DOHH2 (cell line): ENCODE measurements at regions not wholly inside any gene's neighbourhood (a gene's known extent, or its start where the extent isn't known, plus 50 kb on each side); places are given as distances from the start of the nearest gene placed in this dataset.

Experiments used
- H3F3A ChIP-seq: fragments of 200-600 bp; sonication (generic), shearing (Covaris generic); 2 replicates; pipeline ENCODE4 v1.6.0; 2016; ENCODE audit warnings: antibody characterized with exemption, mild to moderate bottlenecking; ENCODE audit not compliant: control insufficient read depth, insufficient read depth
- H3K27ac ChIP-seq: fragments of 200-600 bp; sonication (generic); 2 replicates; pipeline ENCODE4 v1.5.1; 2014; ENCODE audit warnings: low read depth, mild to moderate bottlenecking, low read length, moderate library complexity
- H3K27me3 ChIP-seq: fragments of 200-600 bp; sonication (generic); 2 replicates; pipeline ENCODE4 v1.6.1; 2014; ENCODE audit warnings: mild to moderate bottlenecking, low read length, mixed read lengths; ENCODE audit not compliant: control insufficient read depth
- H3K36me3 ChIP-seq: fragments of 200-600 bp; sonication (generic); 2 replicates; pipeline ENCODE4 v1.6.1; 2014; ENCODE audit warnings: mild to moderate bottlenecking, low read length, moderate library complexity, mixed read lengths; ENCODE audit not compliant: control insufficient read depth
- H3K4me1 ChIP-seq: fragments of 200-600 bp; sonication (generic); 2 replicates; pipeline ENCODE4 v1.6.1; 2014; ENCODE audit warnings: mild to moderate bottlenecking, low read length, mixed read lengths; ENCODE audit not compliant: control insufficient read depth
- H3K4me2 ChIP-seq: fragments of 200-600 bp; sonication (generic); 2 replicates; pipeline ENCODE4 v1.6.0; 2014; ENCODE audit warnings: mild to moderate bottlenecking, low read length, moderate library complexity
- H3K4me3 ChIP-seq: fragments of 200-600 bp; sonication (generic); 2 replicates; pipeline ENCODE4 v1.5.1; 2014; ENCODE audit warnings: mild to moderate bottlenecking, low read length, mixed read lengths
- H3K79me2 ChIP-seq: fragments of 200-600 bp; sonication (generic); 2 replicates; pipeline ENCODE4 v1.6.1; 2014; ENCODE audit warnings: mild to moderate bottlenecking, low read length, mixed read lengths; ENCODE audit not compliant: control insufficient read depth
- H3K9me2 ChIP-seq: fragments of 200-600 bp; sonication (generic); replicated peaks from 2 replicates; pipeline ENCODE4 v1.6.1; 2014; ENCODE audit warnings: mild to moderate bottlenecking, low read length, mixed read lengths; ENCODE audit not compliant: control insufficient read depth
- H3K9me3 ChIP-seq: fragments of 200-600 bp; sonication (generic); 2 replicates; pipeline ENCODE4 v1.6.1; 2014; ENCODE audit warnings: antibody characterized with exemption, low read length, mixed read lengths; ENCODE audit not compliant: control insufficient read depth, insufficient read depth
- H4K20me1 ChIP-seq: fragments of 200-600 bp; sonication (generic); 2 replicates; pipeline ENCODE4 v1.6.0; 2014; ENCODE audit warnings: low read depth, mild to moderate bottlenecking, antibody characterized with exemption, low read length, moderate library complexity; ENCODE audit not compliant: control insufficient read depth, insufficient read depth
- CTCF ChIP-seq: fragments of 200-600 bp; sonication (generic); IDR thresholded peaks from one replicate; pipeline ENCODE4 v1.5.1; 2014; ENCODE audit warnings: antibody characterized with exemption, mild to moderate bottlenecking, low read depth, low read length; ENCODE audit not compliant: poor library complexity, severe bottlenecking
- EZH2phosphoT487 ChIP-seq: fragments of 200-600 bp; sonication (generic); IDR thresholded peaks from 2 replicates; pipeline ENCODE4 v1.6.1; 2017; ENCODE audit warnings: borderline replicate concordance, mild to moderate bottlenecking, antibody characterized with exemption, low read length, moderate library complexity, mixed read lengths

DNA sequence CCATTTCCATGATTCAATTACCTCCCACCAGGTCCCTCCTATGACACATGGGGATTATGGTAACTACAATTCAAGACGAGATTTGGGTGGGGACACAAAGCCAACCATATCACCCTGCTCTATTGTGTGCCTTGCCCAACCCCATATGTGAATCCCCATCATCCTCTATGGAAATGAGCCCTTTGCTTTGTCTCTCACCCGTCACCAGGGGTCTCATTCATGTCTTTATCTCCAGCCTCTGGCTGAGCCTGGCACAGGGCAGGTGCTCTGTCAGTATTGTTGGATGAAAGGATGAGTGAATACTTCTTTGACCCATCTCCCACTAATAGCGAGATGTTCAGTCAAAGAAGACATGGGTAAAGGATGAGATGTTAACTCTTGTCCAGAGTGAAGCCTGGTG is 116.6 kb upstream of the LGALSL start:
- H3K79me2 ChIP-seq = no peaks in the 10 kb centered on the region

DNA sequence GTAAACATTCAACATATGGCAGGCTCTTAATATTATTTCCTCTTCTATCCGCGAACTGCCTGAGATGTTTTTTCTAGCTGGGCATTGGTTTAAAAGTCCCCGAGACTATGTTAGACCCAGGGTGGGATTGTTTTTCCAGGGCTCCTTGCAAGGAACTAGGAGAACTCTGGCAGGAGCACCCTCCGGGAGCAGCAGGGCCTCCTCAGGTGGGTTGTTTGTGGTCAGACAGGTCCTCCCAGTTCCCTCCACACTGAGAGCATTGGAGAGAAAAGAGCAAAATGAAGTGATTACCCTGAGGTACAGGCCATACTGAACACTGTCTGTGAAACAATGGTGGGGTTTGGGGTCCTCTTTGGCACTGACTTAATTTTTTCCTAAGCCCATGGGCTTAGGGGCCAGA is 115.9 kb upstream of the LGALSL start:
- TF ChIP-seq EZH2phosphoT487 (no peak), CTCF (no peak)
- H3K27ac ChIP-seq = no peak overlapping the region
- no peak overlapping the region for H3K4me3 ChIP-seq
- no peaks in the 10 kb centered on the region for H3K9me2 ChIP-seq
- H3F3A ChIP-seq = no peaks in the 10 kb centered on the region
- H3K9me3 ChIP-seq = no peaks in the 10 kb centered on the region
- H3K36me3 ChIP-seq = no peaks in the 10 kb centered on the region
- H3K4me1 ChIP-seq = 0 out of 2 replicates have a peak, but pooled peaks cover 3% of the 10 kb centered on the region
- no peaks in the 10 kb centered on the region for H3K79me2 ChIP-seq
- H3K27me3 ChIP-seq = no peaks in the 10 kb centered on the region
- H4K20me1 ChIP-seq = no peaks in the 10 kb centered on the region
- no peak overlapping the region for H3K4me2 ChIP-seq

More for the DNA sequence above, 116.6 kb upstream of the LGALSL start:
- H4K20me1 ChIP-seq = no peaks in the 10 kb centered on the region
- no peak for TF ChIP-seq CTCF
- no peak for TF ChIP-seq EZH2phosphoT487
- H3F3A ChIP-seq = no peaks in the 10 kb centered on the region
- H3K4me3 ChIP-seq = no peak overlapping the region
- H3K27me3 ChIP-seq = no peaks in the 10 kb centered on the region
- no peak overlapping the region for H3K27ac ChIP-seq
- H3K36me3 ChIP-seq = no peaks in the 10 kb centered on the region
- 0 out of 2 replicates have a peak, but pooled peaks cover 3% of the 10 kb centered on the region for H3K4me1 ChIP-seq
- no peaks in the 10 kb centered on the region for H3K9me2 ChIP-seq
- no peak overlapping the region for H3K4me2 ChIP-seq
- no peaks in the 10 kb centered on the region for H3K9me3 ChIP-seq

- no peak overlapping the region for H3K4me3 ChIP-seq
- H3K27ac ChIP-seq = no peak overlapping the region
- no peak overlapping the region for H3K4me2 ChIP-seq
Observed at GRCh38 chr2:64338910-64339500, 115.0 kb upstream of the LGALSL start.

More at GRCh38 chr2:64338910-64339500, 115.0 kb upstream of the LGALSL start:
- H3K27me3 ChIP-seq = no peaks in the 10 kb centered on the region
- no peaks in the 10 kb centered on the region for H3K36me3 ChIP-seq
- H3K4me1 ChIP-seq = 0 out of 2 replicates have a peak, but pooled peaks cover 3% of the 10 kb centered on the region
- H3K9me3 ChIP-seq = no peaks in the 10 kb centered on the region
- no peak for TF ChIP-seq CTCF
- TF ChIP-seq EZH2phosphoT487 = no peak
- H3F3A ChIP-seq = no peaks in the 10 kb centered on the region
- no peaks in the 10 kb centered on the region for H4K20me1 ChIP-seq
- no peaks in the 10 kb centered on the region for H3K9me2 ChIP-seq
- no peaks in the 10 kb centered on the region for H3K79me2 ChIP-seq
